ENCODE measurements at regions not wholly inside any gene's neighbourhood (a gene's known extent, or its start where the extent isn't known, plus 50 kb on each side); places are given as distances from the start of the nearest gene placed in this dataset.

DNA sequence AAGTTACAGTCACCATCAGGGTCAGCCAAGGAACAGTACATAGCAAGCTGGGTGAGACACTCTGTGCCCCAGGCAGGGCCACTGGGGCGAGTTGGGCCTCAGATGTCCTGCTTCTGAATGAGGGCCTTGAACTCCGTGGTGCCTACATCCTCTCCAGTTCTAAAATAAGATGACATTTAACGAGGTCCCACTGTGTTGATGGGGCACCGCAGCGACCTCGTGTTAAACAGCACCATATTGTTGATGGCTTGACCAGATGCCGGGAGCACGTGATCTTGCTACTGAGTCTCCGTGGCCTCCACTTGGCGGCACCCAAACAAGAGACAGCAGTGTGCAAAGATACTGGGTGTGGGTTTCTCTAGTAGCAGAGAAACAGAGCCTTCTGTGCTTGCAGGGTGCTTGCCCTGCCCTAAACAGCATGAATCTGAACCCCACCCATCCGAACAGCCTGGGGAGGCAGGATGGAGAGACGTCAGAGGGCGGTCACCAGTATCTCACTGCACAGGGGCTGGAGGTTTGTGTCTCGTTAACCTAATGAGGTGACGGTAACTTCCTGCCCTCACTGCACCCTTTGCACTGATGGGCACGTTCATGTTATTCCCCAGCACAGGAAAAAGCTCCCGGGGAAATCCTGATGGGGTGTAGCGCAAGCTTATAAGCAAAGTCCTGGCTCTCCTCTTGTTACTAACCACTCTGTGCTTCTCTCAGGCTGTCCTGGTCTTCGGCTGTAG lies 324.4 kb downstream of the AJAP1 start:
- H3K4me3 ChIP-seq (ENCODE audit: low read length) = no peak overlapping the region
- Mint-ChIP-seq H3K9me3 (peaks cover 0 to 7% (median 2%) of the 10 kb centered on the region in 5 donors), H3K36me3 (no peaks in the 10 kb centered on the region), H3K4me3 (no peak overlapping the region), H3K27me3 (peaks cover 3 to 30% of the 10 kb centered on the region in 2 donors), H3K4me1 (no peaks in the 10 kb centered on the region), H3K27ac (no peak overlapping the region)
- CTCF ChIA-PET = no interaction called here
- POLR2A ChIA-PET = no interaction called here
- no peaks in the 10 kb centered on the region for H3K36me3 ChIP-seq (ENCODE audit: insufficient read depth, low read length)
- no peaks in the 10 kb centered on the region for H3K4me1 ChIP-seq (ENCODE audit: insufficient read depth, low read length)
- H3K27ac ChIP-seq (ENCODE audit: low read depth, low read length) = no peak overlapping the region
- no peak for DNase-seq
- no peaks in the 10 kb centered on the region for H3K27me3 ChIP-seq (ENCODE audit: insufficient read depth, low read length, poor library complexity, severe bottlenecking)
- no peaks in the 10 kb centered on the region for H3K9me3 ChIP-seq (ENCODE audit: low read length)

DNA sequence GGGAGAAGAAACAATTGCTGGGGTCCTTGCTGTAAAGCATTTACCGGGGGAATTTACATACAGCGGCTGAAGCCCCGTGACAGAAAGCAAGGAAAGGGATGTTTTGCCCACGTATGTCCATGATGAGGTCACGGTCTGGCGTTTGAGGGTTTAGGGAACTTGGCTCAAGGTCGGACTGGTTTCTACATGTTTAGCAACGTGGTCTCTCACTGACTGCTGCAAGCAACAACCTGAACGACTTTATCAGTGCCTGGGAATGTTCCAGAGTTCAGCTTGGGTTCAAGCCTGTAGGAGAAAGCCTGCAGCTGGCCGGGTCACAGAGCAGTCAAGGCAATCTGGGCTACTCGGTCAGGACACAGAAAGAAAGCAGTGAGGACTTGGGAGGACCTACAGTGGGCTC lies 323.3 kb downstream of the AJAP1 start:
- no peaks in the 10 kb centered on the region for H3K36me3 Mint-ChIP-seq
- no peak overlapping the region for H3K4me3 Mint-ChIP-seq
- DNase-seq = no peak
- ChIA-PET CTCF (no interaction called here), POLR2A (no interaction called here)
- H3K27ac Mint-ChIP-seq = no peak overlapping the region
- no peaks in the 10 kb centered on the region for H3K9me3 ChIP-seq (ENCODE audit: low read length)
- no peak overlapping the region for H3K27ac ChIP-seq (ENCODE audit: low read depth, low read length)
- H3K4me1 Mint-ChIP-seq = no peaks in the 10 kb centered on the region
- no peaks in the 10 kb centered on the region for H3K36me3 ChIP-seq (ENCODE audit: insufficient read depth, low read length)
- no peaks in the 10 kb centered on the region for H3K27me3 ChIP-seq (ENCODE audit: insufficient read depth, low read length, poor library complexity, severe bottlenecking)
- no peaks in the 10 kb centered on the region for H3K4me1 ChIP-seq (ENCODE audit: insufficient read depth, low read length)
- H3K9me3 Mint-ChIP-seq = peaks cover 0 to 4% (median 0%) of the 10 kb centered on the region in 5 donors
- H3K4me3 ChIP-seq (ENCODE audit: low read length) = no peak overlapping the region
- peaks cover 3 to 28% of the 10 kb centered on the region in 2 donors for H3K27me3 Mint-ChIP-seq

DNA sequence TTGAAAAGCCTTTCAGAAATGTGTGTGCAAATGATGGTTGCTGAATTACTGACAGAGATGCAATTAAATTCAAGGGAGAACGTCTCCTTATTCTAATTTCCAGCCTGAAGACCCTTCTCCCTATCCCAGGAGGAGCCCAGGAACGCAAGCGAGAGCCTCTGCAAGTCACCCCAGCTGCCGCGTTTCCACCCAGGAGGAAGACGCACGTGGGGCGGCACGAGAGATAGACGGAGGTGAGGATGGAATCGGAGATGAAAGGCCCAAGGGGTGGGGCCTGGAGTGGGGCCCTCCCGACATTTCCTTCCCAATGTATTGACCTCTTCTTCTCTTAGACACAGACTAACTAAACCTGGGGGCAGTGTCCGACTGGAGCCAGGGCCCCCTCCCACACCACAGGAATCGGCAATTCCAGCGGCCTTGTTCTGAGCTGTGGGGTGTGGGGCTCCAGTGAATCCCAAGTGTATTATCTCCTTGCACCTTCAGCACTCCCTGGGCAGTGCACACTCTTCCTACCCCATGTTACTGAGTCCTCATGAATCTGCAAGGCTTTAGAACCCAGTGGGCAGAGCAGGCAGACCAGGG lies 322.5 kb downstream of the AJAP1 start:
- H3K9me3 Mint-ChIP-seq = peaks cover 0 to 4% (median 0%) of the 10 kb centered on the region in 5 donors
- Histone ChIP-seq H3K36me3 (ENCODE audit: insufficient read depth, low read length) (no peaks in the 10 kb centered on the region), H3K9me3 (ENCODE audit: low read length) (no peaks in the 10 kb centered on the region), H3K4me1 (ENCODE audit: insufficient read depth, low read length) (no peaks in the 10 kb centered on the region), H3K27me3 (ENCODE audit: insufficient read depth, low read length, poor library complexity, severe bottlenecking) (no peaks in the 10 kb centered on the region), H3K27ac (ENCODE audit: low read depth, low read length) (no peak overlapping the region), H3K4me3 (ENCODE audit: low read length) (no peak overlapping the region)
- no peaks in the 10 kb centered on the region for H3K36me3 Mint-ChIP-seq
- ChIA-PET CTCF (no interaction called here), POLR2A (no interaction called here)
- no peak for DNase-seq
- no peaks in the 10 kb centered on the region for H3K4me1 Mint-ChIP-seq
- peaks cover 3 to 28% of the 10 kb centered on the region in 2 donors for H3K27me3 Mint-ChIP-seq
- no peak overlapping the region for H3K4me3 Mint-ChIP-seq
- no peak overlapping the region for H3K27ac Mint-ChIP-seq

DNA sequence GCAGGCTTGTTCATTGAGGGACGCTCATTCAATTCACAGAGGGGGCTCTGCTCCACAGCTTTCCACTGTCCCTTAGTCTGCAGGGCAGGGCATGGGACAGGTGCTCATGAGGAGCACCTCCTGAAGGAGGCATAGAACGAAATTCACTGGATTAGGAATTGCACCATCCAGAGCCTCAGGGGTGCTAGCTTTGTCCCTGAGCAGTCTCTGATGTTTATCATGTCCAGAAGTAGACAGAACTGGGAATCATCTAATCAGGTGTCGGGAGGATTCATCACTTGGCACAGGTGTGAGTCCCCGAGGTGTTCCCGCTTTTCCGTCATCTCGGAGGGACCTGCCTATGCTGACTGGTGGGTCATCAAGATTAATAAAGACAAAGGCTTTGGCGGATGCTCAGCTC lies 321.4 kb downstream of the AJAP1 start:
- peaks cover 2 to 26% of the 10 kb centered on the region in 2 donors for H3K27me3 Mint-ChIP-seq
- CTCF ChIA-PET = no interaction called here
- H3K9me3 ChIP-seq (ENCODE audit: low read length) = no peaks in the 10 kb centered on the region
- H3K9me3 Mint-ChIP-seq = peaks cover 0 to 4% (median 0%) of the 10 kb centered on the region in 5 donors
- no peaks in the 10 kb centered on the region for H3K36me3 ChIP-seq (ENCODE audit: insufficient read depth, low read length)
- no peaks in the 10 kb centered on the region for H3K4me1 Mint-ChIP-seq
- H3K4me3 ChIP-seq (ENCODE audit: low read length) = no peak overlapping the region
- POLR2A ChIA-PET = no interaction called here
- H3K27ac ChIP-seq (ENCODE audit: low read depth, low read length) = no peak overlapping the region
- no peak overlapping the region for H3K4me3 Mint-ChIP-seq
- H3K36me3 Mint-ChIP-seq = no peaks in the 10 kb centered on the region
- H3K27me3 ChIP-seq (ENCODE audit: insufficient read depth, low read length, poor library complexity, severe bottlenecking) = no peaks in the 10 kb centered on the region
- no peak overlapping the region for H3K27ac Mint-ChIP-seq
- H3K4me1 ChIP-seq (ENCODE audit: insufficient read depth, low read length) = no peaks in the 10 kb centered on the region
- DNase-seq = no peak

DNA sequence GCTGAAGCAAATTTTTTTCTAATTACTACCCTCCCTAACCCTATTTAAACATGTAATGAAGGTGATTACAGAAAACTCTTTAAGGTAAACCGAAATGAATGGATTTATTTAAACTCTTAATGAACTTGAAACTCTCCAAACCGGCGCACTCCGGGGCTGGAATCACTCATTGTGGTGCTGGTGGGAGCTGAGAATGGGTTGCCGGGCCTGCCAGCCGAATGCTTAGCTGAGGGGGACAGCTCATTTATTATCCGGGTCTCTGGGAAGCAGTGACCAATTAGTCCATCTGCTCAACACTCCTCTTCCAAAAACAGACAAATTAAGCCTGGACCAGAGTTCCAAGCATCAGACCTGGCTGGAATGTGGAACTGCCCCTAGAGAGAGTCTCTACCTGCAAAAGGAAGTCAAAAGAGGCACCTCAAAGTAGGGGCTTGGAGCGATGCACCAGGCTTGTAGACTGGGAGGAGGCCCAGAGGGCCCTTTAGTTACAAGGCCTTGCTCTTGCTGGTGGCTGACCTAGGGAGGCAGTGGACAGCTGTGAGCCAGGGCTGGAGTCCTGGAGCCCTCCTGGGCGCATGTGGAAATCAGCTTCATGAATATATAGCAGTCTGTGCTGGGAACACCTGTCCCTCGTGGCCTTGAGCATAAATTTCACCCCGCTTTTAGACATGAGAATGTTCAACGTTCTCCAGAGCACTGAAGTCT lies 320.7 kb downstream of the AJAP1 start:
- H3K4me3 Mint-ChIP-seq = no peak overlapping the region
- peaks cover 0 to 4% (median 0%) of the 10 kb centered on the region in 5 donors for H3K9me3 Mint-ChIP-seq
- peak overlapping the region in 1 of 8 donors; percentile 75 for H3K27ac Mint-ChIP-seq
- H3K36me3 Mint-ChIP-seq = no peaks in the 10 kb centered on the region
- H3K27me3 Mint-ChIP-seq = peaks cover 2 to 21% of the 10 kb centered on the region in 2 donors
- no peak for DNase-seq
- Histone ChIP-seq H3K9me3 (ENCODE audit: low read length) (no peaks in the 10 kb centered on the region), H3K4me1 (ENCODE audit: insufficient read depth, low read length) (no peaks in the 10 kb centered on the region), H3K27me3 (ENCODE audit: insufficient read depth, low read length, poor library complexity, severe bottlenecking) (no peaks in the 10 kb centered on the region), H3K27ac (ENCODE audit: low read depth, low read length) (no peak overlapping the region), H3K36me3 (ENCODE audit: insufficient read depth, low read length) (no peaks in the 10 kb centered on the region), H3K4me3 (ENCODE audit: low read length) (no peak overlapping the region)
- CTCF ChIA-PET = no interaction called here
- no peaks in the 10 kb centered on the region for H3K4me1 Mint-ChIP-seq
- POLR2A ChIA-PET = no interaction called here

DNA sequence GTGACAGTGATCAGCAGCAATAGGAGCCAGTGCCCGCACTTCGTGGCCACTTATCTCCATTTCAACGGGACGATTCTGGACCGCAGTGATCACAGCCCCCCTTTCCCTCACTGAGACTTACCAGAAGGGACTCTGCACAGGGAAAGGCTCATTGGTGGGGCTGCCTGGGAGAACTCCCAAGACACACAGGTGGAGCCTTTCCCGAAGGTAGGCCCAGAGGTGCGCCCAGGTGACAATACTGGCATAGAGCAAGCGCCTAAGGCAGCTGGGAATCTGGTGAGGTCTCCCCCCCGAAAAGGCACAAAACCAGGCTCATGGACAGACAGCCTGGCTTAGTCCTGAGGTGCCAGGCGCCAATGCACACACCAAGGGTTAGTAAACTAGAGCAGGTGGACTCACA lies 318.9 kb downstream of the AJAP1 start:
- peaks cover 2 to 12% of the 10 kb centered on the region in 2 donors for H3K27me3 Mint-ChIP-seq
- H3K27ac Mint-ChIP-seq = no peak overlapping the region
- H3K4me3 Mint-ChIP-seq = no peak overlapping the region
- Histone ChIP-seq H3K27ac (ENCODE audit: low read depth, low read length) (no peak overlapping the region), H3K9me3 (ENCODE audit: low read length) (no peaks in the 10 kb centered on the region), H3K4me1 (ENCODE audit: insufficient read depth, low read length) (no peaks in the 10 kb centered on the region), H3K36me3 (ENCODE audit: insufficient read depth, low read length) (no peaks in the 10 kb centered on the region), H3K27me3 (ENCODE audit: insufficient read depth, low read length, poor library complexity, severe bottlenecking) (no peaks in the 10 kb centered on the region), H3K4me3 (ENCODE audit: low read length) (no peak overlapping the region)
- ChIA-PET POLR2A (no interaction called here), CTCF (no interaction called here)
- H3K36me3 Mint-ChIP-seq = no peaks in the 10 kb centered on the region
- H3K4me1 Mint-ChIP-seq = no peaks in the 10 kb centered on the region
- no peak for DNase-seq
- peaks cover 0 to 4% (median 0%) of the 10 kb centered on the region in 5 donors for H3K9me3 Mint-ChIP-seq

DNA sequence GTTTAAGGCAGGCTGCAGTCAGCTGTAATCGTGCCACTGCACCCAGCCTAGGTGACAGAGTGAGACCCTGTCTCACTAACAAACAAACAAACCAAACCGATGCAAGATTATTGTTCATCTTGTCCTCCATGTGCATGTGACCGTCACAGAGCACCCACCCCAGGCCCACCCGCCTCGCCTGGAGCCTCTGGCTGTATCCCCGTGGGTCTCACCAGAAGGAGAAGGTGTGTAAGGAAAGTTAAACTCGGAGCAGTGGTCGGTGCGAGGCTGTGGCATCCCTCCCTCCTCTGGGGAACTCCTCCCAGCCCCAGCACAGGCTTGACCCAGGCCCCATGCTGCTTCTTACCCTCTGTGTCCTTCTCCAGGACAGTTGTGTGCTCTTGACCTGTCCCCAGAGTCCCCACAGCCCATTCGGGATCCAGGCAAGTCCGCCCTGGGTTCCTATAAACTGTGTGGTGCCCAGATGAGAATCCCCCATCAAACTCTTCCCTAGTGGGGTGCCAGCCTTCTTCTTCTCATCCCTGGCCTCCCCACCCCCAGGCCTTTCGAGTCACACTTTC lies 318.4 kb downstream of the AJAP1 start:
- Histone ChIP-seq H3K4me1 (ENCODE audit: insufficient read depth, low read length) (no peaks in the 10 kb centered on the region), H3K36me3 (ENCODE audit: insufficient read depth, low read length) (no peaks in the 10 kb centered on the region), H3K4me3 (ENCODE audit: low read length) (no peak overlapping the region), H3K9me3 (ENCODE audit: low read length) (no peaks in the 10 kb centered on the region), H3K27me3 (ENCODE audit: insufficient read depth, low read length, poor library complexity, severe bottlenecking) (no peaks in the 10 kb centered on the region), H3K27ac (ENCODE audit: low read depth, low read length) (no peak overlapping the region)
- POLR2A ChIA-PET = no interaction called here
- H3K4me1 Mint-ChIP-seq = no peaks in the 10 kb centered on the region
- H3K4me3 Mint-ChIP-seq = no peak overlapping the region
- no peak for DNase-seq
- H3K27me3 Mint-ChIP-seq = peaks cover 2 to 12% of the 10 kb centered on the region in 2 donors
- CTCF ChIA-PET = no interaction called here
- no peaks in the 10 kb centered on the region for H3K36me3 Mint-ChIP-seq
- H3K9me3 Mint-ChIP-seq = peaks cover 0 to 4% (median 0%) of the 10 kb centered on the region in 5 donors
- no peak overlapping the region for H3K27ac Mint-ChIP-seq

DNA sequence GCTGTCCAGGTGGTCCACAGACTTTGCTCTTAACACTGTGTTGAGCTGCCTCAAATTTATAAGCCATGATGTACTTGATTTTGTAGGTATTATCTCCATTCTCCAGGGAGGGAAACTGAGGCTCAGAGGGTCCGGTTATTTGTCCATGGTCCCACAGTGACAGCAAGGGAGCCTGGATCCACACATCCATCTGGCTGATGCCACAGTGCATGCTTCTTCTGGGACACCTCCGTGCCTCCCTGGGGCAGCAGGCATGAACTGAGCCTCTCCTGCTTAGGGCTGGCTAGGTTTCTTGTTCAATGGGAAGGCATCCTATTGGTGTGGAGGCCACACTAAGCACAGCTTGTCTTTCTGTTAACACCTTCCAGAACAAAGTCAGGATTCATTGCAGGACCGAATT lies 317.3 kb downstream of the AJAP1 start:
- H3K27ac Mint-ChIP-seq = no peak overlapping the region
- peaks cover 0 to 4% (median 0%) of the 10 kb centered on the region in 5 donors for H3K9me3 Mint-ChIP-seq
- CTCF ChIA-PET = no interaction called here

More for the DNA sequence above, 317.3 kb downstream of the AJAP1 start:
- H3K27ac ChIP-seq (ENCODE audit: low read depth, low read length) = no peak overlapping the region
- H3K4me3 Mint-ChIP-seq = no peak overlapping the region
- H3K27me3 ChIP-seq (ENCODE audit: insufficient read depth, low read length, poor library complexity, severe bottlenecking) = no peaks in the 10 kb centered on the region
- H3K4me3 ChIP-seq (ENCODE audit: low read length) = no peak overlapping the region
- DNase-seq = no peak
- H3K4me1 ChIP-seq (ENCODE audit: insufficient read depth, low read length) = no peaks in the 10 kb centered on the region
- H3K27me3 Mint-ChIP-seq = peaks cover 2 to 9% of the 10 kb centered on the region in 2 donors
- H3K36me3 ChIP-seq (ENCODE audit: insufficient read depth, low read length) = no peaks in the 10 kb centered on the region
- H3K4me1 Mint-ChIP-seq = no peaks in the 10 kb centered on the region
- no peaks in the 10 kb centered on the region for H3K36me3 Mint-ChIP-seq
- POLR2A ChIA-PET = no interaction called here
- H3K9me3 ChIP-seq (ENCODE audit: low read length) = no peaks in the 10 kb centered on the region
